OCI-LY7 (cell line): ENCODE measurements at regions not wholly inside any gene's neighbourhood (a gene's known extent, or its start where the extent isn't known, plus 50 kb on each side); places are given as distances from the start of the nearest gene placed in this dataset.

ENCODE experiments used
- EZH2phosphoT487 ChIP-seq: fragments of 200-600 bp; sonication (generic); IDR thresholded peaks from 2 replicates; pipeline ENCODE4 v1.6.1; 2018; ENCODE audit warnings: low read depth, borderline replicate concordance, mild to moderate bottlenecking, mixed run types, antibody characterized with exemption, low read length, moderate library complexity, mixed read lengths
- TF ChIP-seq, protein P1 (sequence below): fragments of 200-600 bp; sonication (generic); conservative IDR thresholded peaks from 2 replicates; pipeline ENCODE4 v1.5.1; 2014; ENCODE audit warnings: mild to moderate bottlenecking, antibody characterized with exemption, low read length, moderate library complexity, mixed read lengths

DNA sequence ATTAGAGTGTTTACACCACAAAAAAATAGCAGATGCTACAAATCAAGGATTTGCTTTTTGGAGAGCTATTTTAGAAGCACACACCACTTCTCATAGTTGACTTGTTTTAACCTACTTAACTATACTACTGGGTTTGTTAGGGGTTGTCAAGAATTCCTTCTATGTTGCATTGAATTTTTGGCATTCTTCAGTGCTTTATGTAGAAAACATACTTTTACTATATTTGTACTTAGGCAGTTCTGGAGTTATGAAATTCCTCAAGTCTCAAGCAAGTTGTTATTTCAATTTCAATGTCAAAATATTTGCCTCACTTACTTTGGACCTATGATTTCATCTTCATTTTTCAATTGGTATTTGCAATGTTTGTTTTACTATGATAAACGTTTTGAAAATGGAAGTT is 449.6 kb downstream of the GLUD2 start:
- TF ChIP-seq, protein P1, sequence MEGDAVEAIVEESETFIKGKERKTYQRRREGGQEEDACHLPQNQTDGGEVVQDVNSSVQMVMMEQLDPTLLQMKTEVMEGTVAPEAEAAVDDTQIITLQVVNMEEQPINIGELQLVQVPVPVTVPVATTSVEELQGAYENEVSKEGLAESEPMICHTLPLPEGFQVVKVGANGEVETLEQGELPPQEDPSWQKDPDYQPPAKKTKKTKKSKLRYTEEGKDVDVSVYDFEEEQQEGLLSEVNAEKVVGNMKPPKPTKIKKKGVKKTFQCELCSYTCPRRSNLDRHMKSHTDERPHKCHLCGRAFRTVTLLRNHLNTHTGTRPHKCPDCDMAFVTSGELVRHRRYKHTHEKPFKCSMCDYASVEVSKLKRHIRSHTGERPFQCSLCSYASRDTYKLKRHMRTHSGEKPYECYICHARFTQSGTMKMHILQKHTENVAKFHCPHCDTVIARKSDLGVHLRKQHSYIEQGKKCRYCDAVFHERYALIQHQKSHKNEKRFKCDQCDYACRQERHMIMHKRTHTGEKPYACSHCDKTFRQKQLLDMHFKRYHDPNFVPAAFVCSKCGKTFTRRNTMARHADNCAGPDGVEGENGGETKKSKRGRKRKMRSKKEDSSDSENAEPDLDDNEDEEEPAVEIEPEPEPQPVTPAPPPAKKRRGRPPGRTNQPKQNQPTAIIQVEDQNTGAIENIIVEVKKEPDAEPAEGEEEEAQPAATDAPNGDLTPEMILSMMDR: no peak
- no peak for TF ChIP-seq EZH2phosphoT487
